Endothelial cell of umbilical vein (primary cell): ENCODE measurements at regions not wholly inside any gene's neighbourhood (a gene's known extent, or its start where the extent isn't known, plus 50 kb on each side); places are given as distances from the start of the nearest gene placed in this dataset.
A peak's percentile ranks its signal among the peaks of the same experiment; 100 is the strongest.

Experiments
- BruUV-seq: library from RNA; stranded (reverse); fragments of 400-500 nt; replicated peaks from 2 replicates; lab custom pipeline; 2021; lab: Mats Ljungman, UMichigan
- CTCF ChIA-PET: fragments of 300-600, 350-600 bp; sonication (Branson Sonifier 250); formaldehyde crosslinking; loops from one replicate; lab custom pipeline; 2021; ENCODE audit warnings: antibody characterized with exemption, inconsistent platforms; lab: Charles Lee
- POLR2A ChIA-PET: fragments of 300-600, 350-600 bp; sonication (Branson Sonifier 250); formaldehyde crosslinking; loops from one replicate; lab custom pipeline; 2021; ENCODE audit warnings: antibody characterized with exemption, inconsistent platforms; lab: Charles Lee
- DNase-seq: peaks from one replicate; pipeline ENCODE4 v3.0.0-alpha.2; 2011; ENCODE audit warnings: low read depth, low spot score
- FAIRE-seq: peaks from 2 replicates; lab custom pipeline; 2011; peaks lifted over from hg19 to GRCh38; lab: Jason Lieb, UNC
- H2AFZ ChIP-seq: 2 replicates; pipeline ENCODE4 v1.6.0; 2012; ENCODE audit warnings: low read depth, low read length, control low read depth, inconsistent platforms
- H3K27ac ChIP-seq: 2 replicates; pipeline ENCODE4 v1.5.1; 2011; ENCODE audit warnings: low read depth, mild to moderate bottlenecking, control low read depth, low read length, moderate library complexity; ENCODE audit not compliant: insufficient read depth
- H3K27me3 ChIP-seq, 2 experiments: 2 replicates each; pipeline versions ENCODE4 v1.6.0 to v1.6.1; 2011; ENCODE audit warnings: low read length in 2 of 2, mixed read lengths in 1 of 2; ENCODE audit not compliant: control insufficient read depth in 2 of 2, insufficient read depth in 2 of 2
- H3K36me3 ChIP-seq, 2 experiments: 2 replicates in 1 of 2; 3 replicates in 1 of 2; pipeline ENCODE4 v1.5.1; 2011; ENCODE audit warnings: low read length in 2 of 2, mild to moderate bottlenecking in 1 of 2, moderate library complexity in 1 of 2; ENCODE audit not compliant: control insufficient read depth in 2 of 2, insufficient read depth in 2 of 2; ENCODE audit errors: extremely low read depth in 1 of 2
- H3K4me1 ChIP-seq: 3 replicates; pipeline ENCODE4 v1.5.1; 2011; ENCODE audit warnings: mild to moderate bottlenecking, low read length; ENCODE audit not compliant: control insufficient read depth, insufficient read depth; ENCODE audit errors: extremely low read depth
- H3K4me2 ChIP-seq: 2 replicates; pipeline ENCODE4 v1.6.1; 2011; ENCODE audit warnings: low read length, control low read depth, mixed read lengths; ENCODE audit not compliant: insufficient read depth
- H3K4me3 ChIP-seq, 3 experiments: fragments of 200-600 bp in 1 of 3; sonication (generic), shearing (Covaris generic) in 1 of 3; replicated peaks in 1 of 3; 2 replicates each; pipeline ENCODE4 v1.5.1; 2011 to 2016; ENCODE audit warnings: control low read depth in 3 of 3, low read length in 3 of 3, mild to moderate bottlenecking in 2 of 3, inconsistent platforms in 1 of 3, low read depth in 1 of 3, moderate library complexity in 1 of 3; ENCODE audit not compliant: insufficient read depth in 1 of 3
- H3K79me2 ChIP-seq: 2 replicates; pipeline ENCODE4 v1.6.0; 2012; ENCODE audit warnings: low read length, inconsistent platforms; ENCODE audit not compliant: control insufficient read depth, insufficient read depth
- H3K9ac ChIP-seq: replicated peaks from 2 replicates; pipeline ENCODE3; 2011; ENCODE audit warnings: low read length, control low read depth; ENCODE audit not compliant: insufficient read depth; ENCODE audit errors: extremely low read depth
- H3K9me1 ChIP-seq: replicated peaks from 3 replicates; pipeline ENCODE4 v1.6.0; 2011; ENCODE audit warnings: mild to moderate bottlenecking, low read length; ENCODE audit not compliant: control insufficient read depth, insufficient read depth; ENCODE audit errors: extremely low read depth
- H3K9me3 ChIP-seq: replicated peaks from 2 replicates; pipeline ENCODE4 v1.5.1; 2012; ENCODE audit warnings: low read length, inconsistent platforms; ENCODE audit not compliant: control insufficient read depth, insufficient read depth
- H4K20me1 ChIP-seq: replicated peaks from 2 replicates; pipeline ENCODE3; 2011; ENCODE audit warnings: mild to moderate bottlenecking, low read length; ENCODE audit not compliant: control insufficient read depth, insufficient read depth; ENCODE audit errors: extremely low read depth
- CTCF ChIP-seq, 2 donors: IDR thresholded peaks; 1 replicate in 1 of 2; 2 replicates in 1 of 2; pipeline ENCODE4 v1.5.1; 2011; ENCODE audit warnings: low read length in 2 of 2, mild to moderate bottlenecking in 2 of 2, moderate library complexity in 2 of 2, control low read depth in 1 of 2, inconsistent platforms in 1 of 2, low read depth in 1 of 2; ENCODE audit not compliant: insufficient read depth in 1 of 2; ENCODE audit errors: extremely low read depth in 1 of 2
- EZH2 ChIP-seq: IDR thresholded peaks from 2 replicates; pipeline ENCODE4 v1.6.1; 2012; ENCODE audit warnings: borderline replicate concordance, low read depth, mild to moderate bottlenecking, moderate library complexity, low read length, inconsistent platforms; ENCODE audit not compliant: severe bottlenecking
- FOS ChIP-seq: IDR thresholded peaks from 2 replicates; pipeline ENCODE4 v1.6.1; 2011; ENCODE audit warnings: mild to moderate bottlenecking, low read length, moderate library complexity, borderline replicate concordance; ENCODE audit not compliant: insufficient read depth
- GATA2 ChIP-seq: IDR thresholded peaks from 2 replicates; pipeline ENCODE4 v1.7.0; 2011; ENCODE audit warnings: low read depth, mild to moderate bottlenecking, moderate library complexity, mixed read lengths, low read length; ENCODE audit not compliant: insufficient read length, insufficient read depth
- JUN ChIP-seq: IDR thresholded peaks from 2 replicates; pipeline ENCODE4 v1.6.1; 2011; ENCODE audit warnings: borderline replicate concordance, low read depth; ENCODE audit not compliant: insufficient read length, insufficient read depth
- MAX ChIP-seq: IDR thresholded peaks from 2 replicates; pipeline ENCODE4 v1.6.1; 2011; ENCODE audit not compliant: insufficient read depth, insufficient read length
- MYC ChIP-seq: IDR thresholded peaks from one replicate; pipeline ENCODE4 v1.6.1; 2011; ENCODE audit warnings: mild to moderate bottlenecking, low read depth, low read length
- POLR2A ChIP-seq: IDR thresholded peaks from 2 replicates; pipeline ENCODE4 v1.6.1; 2012; ENCODE audit warnings: low read depth, mild to moderate bottlenecking, control low read depth, low read length
- POLR2AphosphoS5 ChIP-seq: IDR thresholded peaks from 2 replicates; pipeline ENCODE4 v1.6.1; 2012; ENCODE audit warnings: low read depth, mild to moderate bottlenecking, control low read depth, low read length, moderate library complexity; ENCODE audit not compliant: insufficient read depth
- dilution Hi-C: fragments of 300-500 bp; cut with MboI; formaldehyde crosslinking; loops from one replicate; pipeline ENCODE4 v1.15.0; 2019; ENCODE audit warnings: low sequenced_read_pairs; ENCODE audit not compliant: extremely low pct_ligation_motif_present
- intact Hi-C: fragments of 100-400 bp; cut with micrococcal nuclease; formaldehyde crosslinking; loops from one replicate; pipeline ENCODE4 v1.10.0; 2022

GRCh38 chr15:47188758-47189507 lies 528.4 kb upstream of the SEMA6D start:
- no peak for TF ChIP-seq JUN
- TF ChIP-seq POLR2A = no peak
- no peak for TF ChIP-seq EZH2
- TF ChIP-seq MYC = no peak
- TF ChIP-seq CTCF (IDR thresholded peaks at IDR 0.05; ENCODE audit: extremely low read depth in 1 of 2, insufficient read depth in 1 of 2, low read depth in 1 of 2, low read length in 2 of 2) = no peak
- no peak for TF ChIP-seq MAX
- TF ChIP-seq FOS = no peak
- TF ChIP-seq POLR2AphosphoS5 = no peak
- TF ChIP-seq GATA2 = no peak
- no TSS peak for BruUV-seq
- Histone ChIP-seq H3K36me3 (no peaks in the 10 kb centered on the region), H3K9me1 (no peaks in the 10 kb centered on the region), H3K27me3 (no peaks in the 10 kb centered on the region), H3K9ac (no peak overlapping the region), H3K4me3 (no peak overlapping the region), H2AFZ (no peak overlapping the region), H3K27ac (no peak overlapping the region), H4K20me1 (no peaks in the 10 kb centered on the region), H3K79me2 (peaks cover 18% of the 10 kb centered on the region), H3K9me3 (no peaks in the 10 kb centered on the region), H3K4me2 (no peak overlapping the region), H3K4me1 (peaks cover 11% of the 10 kb centered on the region)
- intact Hi-C loops (no loop called here), dilution Hi-C loops (no loop called here)
- no peak for DNase-seq
- CTCF ChIA-PET = interaction anchor here (0.9 to 4.0 kb wide), 5 partner anchors 10 to 1483 kb away, joined by 4 to 17 read pairs (median 5); no protein-coding TSS in a partner anchor
- FAIRE-seq = peak; percentile 4
- POLR2A ChIA-PET = no interaction called here
